Ishikawa (cell line): ENCODE measurements at regions not wholly inside any gene's neighbourhood (a gene's known extent, or its start where the extent isn't known, plus 50 kb on each side); places are given as distances from the start of the nearest gene placed in this dataset.

Source experiments
- CEBPB ChIP-seq: IDR thresholded peaks from 2 replicates; pipeline ENCODE4 v1.6.1; 2012
- CREB1 ChIP-seq: IDR thresholded peaks from 2 replicates; pipeline ENCODE4 v1.6.1; 2012; ENCODE audit warnings: low read depth
- EGR1 ChIP-seq: IDR thresholded peaks from 2 replicates; pipeline ENCODE4 v1.6.1; 2012
- EP300 ChIP-seq: IDR thresholded peaks from 2 replicates; pipeline ENCODE4 v1.6.1; 2012; ENCODE audit warnings: borderline replicate concordance
- FOXM1 ChIP-seq: IDR thresholded peaks from 2 replicates; pipeline ENCODE4 v1.6.1; 2012; ENCODE audit warnings: low read depth, borderline replicate concordance
- NFIC ChIP-seq: IDR thresholded peaks from 2 replicates; pipeline ENCODE4 v1.6.1; 2012
- RAD21 ChIP-seq: IDR thresholded peaks from 2 replicates; pipeline ENCODE4 v1.6.1; 2012; ENCODE audit warnings: low read depth
- TAF1 ChIP-seq: IDR thresholded peaks from 2 replicates; pipeline ENCODE4 v1.6.1; 2012; ENCODE audit warnings: low read depth, mild to moderate bottlenecking
- TCF12 ChIP-seq: IDR thresholded peaks from 2 replicates; pipeline ENCODE4 v1.6.1; 2012; ENCODE audit warnings: low read depth
- TEAD4 ChIP-seq: IDR thresholded peaks from 2 replicates; pipeline ENCODE4 v1.6.1; 2012
- YY1 ChIP-seq: IDR thresholded peaks from 2 replicates; pipeline ENCODE4 v1.6.1; 2012; ENCODE audit warnings: low read depth
- ZBTB7A ChIP-seq: IDR thresholded peaks from 2 replicates; pipeline ENCODE4 v1.6.1; 2012; ENCODE audit warnings: low read depth
- TF ChIP-seq, protein P1 (sequence below): IDR thresholded peaks from 2 replicates; pipeline ENCODE4 v1.6.1; 2012
- TF ChIP-seq, protein P2 (sequence below): IDR thresholded peaks from 2 replicates; pipeline ENCODE4 v1.6.1; 2012
- TF ChIP-seq, protein P3 (sequence below): IDR thresholded peaks from 2 replicates; pipeline ENCODE4 v1.6.1; 2012; ENCODE audit warnings: low read depth, mild to moderate bottlenecking

DNA sequence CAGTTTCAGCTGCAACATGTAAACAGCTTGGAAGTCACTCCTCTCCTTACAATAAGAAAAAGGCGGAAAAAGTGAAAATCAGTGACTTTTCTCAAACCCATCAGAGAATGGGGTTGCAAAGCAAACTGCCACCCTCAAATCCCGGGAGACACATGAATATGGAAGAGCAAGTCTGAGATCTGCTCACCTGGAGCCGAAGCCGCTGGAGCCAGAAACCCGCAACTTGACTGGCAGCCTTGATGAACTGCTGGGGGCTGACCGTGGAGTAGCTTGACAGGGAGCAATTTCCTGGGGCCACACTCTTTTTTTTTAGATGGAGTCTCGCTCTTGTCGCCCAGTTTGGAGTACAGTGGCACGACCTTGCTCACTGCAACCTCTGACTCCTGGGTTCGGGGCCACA, 208.2 kb downstream of the KIF26A start:
- TF ChIP-seq TCF12 (no peak), YY1 (no peak), ZBTB7A (no peak), RAD21 (no peak), EGR1 (no peak), NFIC (no peak), EP300 (no peak), TEAD4 (no peak), CREB1 (no peak)
- TF ChIP-seq, protein P1, sequence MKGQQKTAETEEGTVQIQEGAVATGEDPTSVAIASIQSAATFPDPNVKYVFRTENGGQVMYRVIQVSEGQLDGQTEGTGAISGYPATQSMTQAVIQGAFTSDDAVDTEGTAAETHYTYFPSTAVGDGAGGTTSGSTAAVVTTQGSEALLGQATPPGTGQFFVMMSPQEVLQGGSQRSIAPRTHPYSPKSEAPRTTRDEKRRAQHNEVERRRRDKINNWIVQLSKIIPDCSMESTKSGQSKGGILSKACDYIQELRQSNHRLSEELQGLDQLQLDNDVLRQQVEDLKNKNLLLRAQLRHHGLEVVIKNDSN, result no peak
- TF ChIP-seq, protein P2, sequence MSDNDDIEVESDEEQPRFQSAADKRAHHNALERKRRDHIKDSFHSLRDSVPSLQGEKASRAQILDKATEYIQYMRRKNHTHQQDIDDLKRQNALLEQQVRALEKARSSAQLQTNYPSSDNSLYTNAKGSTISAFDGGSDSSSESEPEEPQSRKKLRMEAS, result no peak

DNA sequence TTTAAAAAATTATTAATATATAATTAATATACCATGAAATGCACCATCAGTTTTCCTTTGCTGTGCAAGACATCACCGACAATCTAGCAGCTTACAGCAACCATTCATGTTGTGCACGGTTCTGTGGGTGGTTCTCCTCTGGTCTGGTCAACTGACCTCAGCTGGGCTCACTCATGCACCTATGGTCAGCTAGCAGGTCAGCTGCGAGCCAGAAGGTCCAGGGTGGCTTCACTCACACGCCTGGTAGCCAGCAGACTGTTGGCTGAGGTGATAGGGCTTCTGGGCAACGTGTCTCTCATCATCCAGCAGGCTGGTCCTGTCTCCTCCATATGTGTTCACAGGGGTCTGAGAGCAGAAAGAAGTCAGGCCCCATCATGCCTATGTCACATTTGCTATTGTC, 210.4 kb downstream of the KIF26A start:
- TF ChIP-seq EP300, result no peak
- TF ChIP-seq TCF12, result no peak
- TF ChIP-seq, protein P3, sequence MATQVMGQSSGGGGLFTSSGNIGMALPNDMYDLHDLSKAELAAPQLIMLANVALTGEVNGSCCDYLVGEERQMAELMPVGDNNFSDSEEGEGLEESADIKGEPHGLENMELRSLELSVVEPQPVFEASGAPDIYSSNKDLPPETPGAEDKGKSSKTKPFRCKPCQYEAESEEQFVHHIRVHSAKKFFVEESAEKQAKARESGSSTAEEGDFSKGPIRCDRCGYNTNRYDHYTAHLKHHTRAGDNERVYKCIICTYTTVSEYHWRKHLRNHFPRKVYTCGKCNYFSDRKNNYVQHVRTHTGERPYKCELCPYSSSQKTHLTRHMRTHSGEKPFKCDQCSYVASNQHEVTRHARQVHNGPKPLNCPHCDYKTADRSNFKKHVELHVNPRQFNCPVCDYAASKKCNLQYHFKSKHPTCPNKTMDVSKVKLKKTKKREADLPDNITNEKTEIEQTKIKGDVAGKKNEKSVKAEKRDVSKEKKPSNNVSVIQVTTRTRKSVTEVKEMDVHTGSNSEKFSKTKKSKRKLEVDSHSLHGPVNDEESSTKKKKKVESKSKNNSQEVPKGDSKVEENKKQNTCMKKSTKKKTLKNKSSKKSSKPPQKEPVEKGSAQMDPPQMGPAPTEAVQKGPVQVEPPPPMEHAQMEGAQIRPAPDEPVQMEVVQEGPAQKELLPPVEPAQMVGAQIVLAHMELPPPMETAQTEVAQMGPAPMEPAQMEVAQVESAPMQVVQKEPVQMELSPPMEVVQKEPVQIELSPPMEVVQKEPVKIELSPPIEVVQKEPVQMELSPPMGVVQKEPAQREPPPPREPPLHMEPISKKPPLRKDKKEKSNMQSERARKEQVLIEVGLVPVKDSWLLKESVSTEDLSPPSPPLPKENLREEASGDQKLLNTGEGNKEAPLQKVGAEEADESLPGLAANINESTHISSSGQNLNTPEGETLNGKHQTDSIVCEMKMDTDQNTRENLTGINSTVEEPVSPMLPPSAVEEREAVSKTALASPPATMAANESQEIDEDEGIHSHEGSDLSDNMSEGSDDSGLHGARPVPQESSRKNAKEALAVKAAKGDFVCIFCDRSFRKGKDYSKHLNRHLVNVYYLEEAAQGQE, result no peak
- TF ChIP-seq RAD21, result no peak
- TF ChIP-seq, protein P1, result no peak
- TF ChIP-seq, protein P2, result no peak
- TF ChIP-seq CREB1, result no peak
- no peak for TF ChIP-seq YY1
- TF ChIP-seq CEBPB, result no peak
- no peak for TF ChIP-seq NFIC
- no peak for TF ChIP-seq ZBTB7A
- no peak for TF ChIP-seq TEAD4
- no peak for TF ChIP-seq FOXM1
- TF ChIP-seq EGR1, result no peak
- no peak for TF ChIP-seq TAF1

DNA sequence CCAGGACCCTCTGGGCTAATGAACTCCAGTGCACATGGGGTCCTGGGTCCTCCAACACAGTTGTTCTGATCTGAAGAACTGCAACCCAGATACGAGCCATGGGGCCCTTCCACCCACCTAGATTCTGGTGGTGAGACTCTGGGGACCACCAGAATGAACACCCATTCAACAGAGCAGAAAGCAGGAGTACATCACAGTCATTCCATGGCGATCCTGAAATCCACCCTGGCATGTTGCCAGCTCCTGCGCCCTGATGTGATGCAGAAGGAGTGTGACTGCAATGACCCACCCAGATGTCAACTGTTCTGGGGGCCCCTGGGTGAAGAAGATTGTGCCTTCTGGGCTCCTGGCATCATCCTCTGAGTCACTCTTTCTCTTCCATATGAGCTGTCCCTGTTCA, 211.6 kb downstream of the KIF26A start:
- TF ChIP-seq EGR1 (no peak), TCF12 (no peak), EP300 (no peak), FOXM1 (no peak), ZBTB7A (no peak), TAF1 (no peak)

- TF ChIP-seq ZBTB7A (no peak), EGR1 (no peak), TCF12 (no peak), TAF1 (no peak), YY1 (no peak), EP300 (no peak), NFIC (no peak), FOXM1 (no peak), TEAD4 (no peak), CEBPB (no peak), CREB1 (no peak), RAD21 (no peak)
- TF ChIP-seq, protein P1, result no peak
- TF ChIP-seq, protein P2, result no peak
- TF ChIP-seq, protein P3, result no peak
Measured at GRCh38 chr14:104350463-104351185, 212.2 kb downstream of the KIF26A start.

DNA sequence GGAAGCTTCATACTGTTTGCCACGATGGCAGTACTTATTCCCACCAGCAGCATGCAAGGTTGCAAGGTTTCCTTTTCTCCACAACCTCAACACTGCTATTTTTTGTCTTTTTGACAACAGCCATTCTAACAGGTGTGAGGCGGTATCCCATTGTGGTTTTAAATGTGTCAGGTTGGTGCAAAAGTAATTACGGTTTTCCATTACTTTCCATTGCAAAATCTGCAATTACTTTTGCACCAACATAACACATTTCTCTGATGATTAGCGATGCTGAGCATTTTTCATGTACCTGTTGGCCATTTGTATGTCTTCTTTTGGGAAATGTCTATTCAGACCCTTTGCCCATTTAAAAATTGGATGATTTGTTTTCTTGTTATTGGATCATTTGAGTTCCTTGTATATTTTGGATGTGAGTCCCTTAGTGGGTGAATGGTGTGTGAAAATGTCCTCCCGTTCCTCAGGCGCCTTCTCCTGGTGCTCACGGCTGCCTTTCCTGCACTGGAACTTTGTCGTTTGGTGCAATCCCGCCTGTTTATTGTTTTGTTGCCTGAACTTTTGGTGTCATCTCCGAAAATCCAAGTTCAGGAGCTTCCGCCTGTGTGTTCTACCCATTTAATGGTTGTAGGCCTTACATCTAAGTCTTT, 213.6 kb downstream of the KIF26A start:
- TF ChIP-seq ZBTB7A, result no peak
- TF ChIP-seq, protein P1, result no peak
- no peak for TF ChIP-seq TCF12
- TF ChIP-seq TAF1, result no peak
- no peak for TF ChIP-seq FOXM1
- no peak for TF ChIP-seq CEBPB
- TF ChIP-seq, protein P2, result no peak
- no peak for TF ChIP-seq EGR1
- no peak for TF ChIP-seq NFIC
